ENCODE measurements at regions not wholly inside any gene's neighbourhood (a gene's known extent, or its start where the extent isn't known, plus 50 kb on each side); places are given as distances from the start of the nearest gene placed in this dataset.
"Not testable (repeated sequence)": the region's sequence is repeated elsewhere in the genome, so short reads cannot be mapped to it uniquely, and the experiment has no call there.

- no peak for DNase-seq (ENCODE audit: low read depth in 3 of 3, low spot score in 1 of 3)
Measured at GRCh38 chr4:19266566-19266965, 985.1 kb upstream of the SLIT2 start.

DNA sequence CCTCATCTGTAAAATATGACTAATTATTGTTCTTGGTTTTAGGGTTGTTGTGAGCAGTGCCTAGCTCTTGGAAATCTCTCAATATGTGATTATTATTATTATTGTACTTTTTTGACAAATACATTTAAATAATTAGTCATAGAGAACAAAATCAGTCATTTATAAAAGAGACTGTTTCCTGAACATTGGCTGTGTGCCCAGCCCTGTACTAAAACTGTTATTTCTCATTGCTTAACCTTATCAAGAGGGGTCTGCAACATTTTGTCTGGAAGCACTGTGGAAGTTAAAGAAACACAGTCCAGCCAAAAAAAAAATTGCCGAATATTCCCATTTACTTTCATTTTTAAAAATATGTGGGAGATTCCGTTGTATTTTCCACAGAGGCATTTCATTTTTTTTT, 989.2 kb upstream of the SLIT2 start:
- no peak for DNase-seq (ENCODE audit: low read depth in 3 of 3, low spot score in 1 of 3)

DNA sequence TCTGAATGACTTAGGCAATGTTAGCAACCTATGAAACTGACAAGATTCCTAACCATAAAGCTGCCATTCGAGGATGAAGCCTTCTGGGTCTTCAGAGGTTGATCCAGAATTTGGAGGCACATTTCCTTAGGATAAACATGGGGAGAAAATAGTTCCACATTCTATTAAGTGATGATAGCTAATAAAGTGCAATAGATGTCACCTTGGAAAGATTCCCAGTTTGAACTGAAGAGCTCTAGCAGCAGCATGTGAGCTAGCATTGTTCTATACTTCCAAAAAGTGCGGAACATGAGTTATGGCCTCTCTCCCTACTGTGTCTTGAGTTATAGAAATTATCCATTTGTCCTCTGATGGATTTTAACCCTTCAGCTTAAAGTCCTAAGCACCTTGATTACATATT, 991.4 kb upstream of the SLIT2 start:
- DNase-seq (ENCODE audit: low read depth in 3 of 3, low spot score in 1 of 3), result no peak

GRCh38 chr4:19259920-19260319, 991.8 kb upstream of the SLIT2 start:
- no peak for DNase-seq (ENCODE audit: low read depth in 3 of 3, low spot score in 1 of 3)

- DNase-seq (ENCODE audit: low read depth in 3 of 3, low spot score in 1 of 3), result no peak
Measured at GRCh38 chr4:19256823-19257222, 994.9 kb upstream of the SLIT2 start.

- no peak for DNase-seq (ENCODE audit: low read depth in 3 of 3, low spot score in 1 of 3)
Measured at GRCh38 chr4:19254486-19254885, 997.2 kb upstream of the SLIT2 start.

GRCh38 chr4:19248023-19248422, 1003.7 kb upstream of the SLIT2 start:
- no peak for DNase-seq (ENCODE audit: low read depth in 3 of 3, low spot score in 1 of 3)

DNA sequence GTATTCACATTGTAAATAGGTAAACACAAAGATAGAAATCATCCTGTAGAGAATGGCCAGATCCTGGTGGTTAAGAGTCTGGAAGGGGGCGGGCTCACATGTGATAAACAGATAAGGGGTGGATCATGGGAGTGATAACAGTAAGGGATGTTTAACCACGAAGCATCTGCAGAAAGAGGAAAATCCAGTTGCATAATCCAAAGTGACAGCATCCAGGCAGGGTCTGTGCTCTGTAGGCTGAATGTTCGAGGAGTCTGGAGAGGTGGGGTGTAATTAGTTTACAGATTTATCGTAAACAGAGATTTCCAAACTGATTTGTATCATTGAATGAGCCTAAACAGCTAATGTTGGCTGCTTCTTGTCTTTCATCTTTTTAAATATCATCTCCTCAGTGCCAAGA, 1009.8 kb upstream of the SLIT2 start:
- DNase-seq (ENCODE audit: low read depth in 3 of 3, low spot score in 1 of 3), result no peak

GRCh38 chr4:19239565-19239964, 1012.1 kb upstream of the SLIT2 start:
- DNase-seq (ENCODE audit: low read depth in 3 of 3, low spot score in 1 of 3), result no peak

DNA sequence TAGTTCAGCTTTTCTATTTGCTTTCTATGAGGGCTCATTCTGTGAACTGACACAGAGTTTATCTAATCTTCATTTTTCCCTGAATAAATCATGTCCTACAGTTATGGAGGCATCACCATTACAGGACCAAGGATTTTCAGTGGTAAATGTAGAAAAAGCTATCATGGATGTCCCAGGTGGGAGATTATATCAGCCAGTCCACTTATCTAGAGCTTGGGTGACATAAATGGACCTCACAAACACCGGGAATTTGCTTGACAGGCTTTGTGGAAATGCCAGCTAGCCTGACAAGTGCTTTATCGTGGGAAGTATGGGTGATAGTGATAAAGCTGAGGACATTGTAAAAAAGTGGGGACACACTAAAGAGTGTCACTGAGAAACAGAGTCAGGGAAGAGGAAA, 1015.2 kb upstream of the SLIT2 start:
- no peak for DNase-seq (ENCODE audit: low read depth in 3 of 3, low spot score in 1 of 3)

GRCh38 chr4:19230906-19231545, 1020.7 kb upstream of the SLIT2 start:
- DNase-seq (ENCODE audit: low read depth in 3 of 3, low spot score in 1 of 3), result no peak

DNA sequence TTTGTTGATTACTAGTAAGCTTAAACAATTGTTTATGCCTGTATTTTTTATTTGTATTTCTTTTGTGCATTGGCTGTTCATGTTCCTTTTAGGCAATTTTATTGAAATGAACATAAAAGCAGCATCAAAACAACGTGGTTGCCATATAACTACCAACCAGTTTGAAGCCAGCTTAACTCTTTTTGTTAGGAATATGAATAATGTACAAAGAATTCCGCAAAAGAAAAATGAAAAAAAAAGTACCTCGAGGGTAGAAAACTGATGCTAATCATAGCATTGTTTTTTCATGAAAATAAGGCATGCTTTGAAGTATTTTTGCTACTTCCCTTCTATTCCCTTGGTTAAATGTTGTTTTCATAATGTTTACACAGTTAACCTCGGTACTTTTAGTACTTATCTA, 1024.0 kb upstream of the SLIT2 start:
- DNase-seq (ENCODE audit: low read depth in 3 of 3, low spot score in 1 of 3), result no peak

- DNase-seq (ENCODE audit: low read depth in 3 of 3, low spot score in 1 of 3), result no peak
Measured at GRCh38 chr4:19224820-19225219, 1026.9 kb upstream of the SLIT2 start.

DNA sequence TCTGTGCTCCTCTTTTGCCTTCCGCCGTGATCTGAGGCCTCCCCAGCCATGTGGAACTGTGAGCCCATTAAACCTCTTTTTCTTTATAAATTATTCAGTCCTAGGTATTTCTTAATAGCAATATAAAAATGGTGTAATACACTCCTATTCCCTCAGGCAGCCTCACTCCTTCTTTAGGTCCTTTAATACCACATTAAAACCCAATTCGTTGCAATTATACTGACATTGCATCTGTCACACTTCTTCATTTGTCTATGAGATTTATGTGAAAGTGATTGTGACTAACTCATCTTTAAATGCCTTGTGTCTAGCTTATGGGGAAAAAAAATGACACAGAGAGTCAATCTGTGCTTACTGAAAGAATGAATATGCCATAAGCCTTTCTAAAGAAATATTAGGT, 1035.2 kb upstream of the SLIT2 start:
- no peak for DNase-seq (ENCODE audit: low read depth in 3 of 3, low spot score in 1 of 3)

GRCh38 chr4:19214591-19215186, 1037.0 kb upstream of the SLIT2 start:
- DNase-seq (ENCODE audit: low read depth in 3 of 3, low spot score in 1 of 3), result no peak

- DNase-seq (ENCODE audit: low read depth in 3 of 3, low spot score in 1 of 3), result no peak
Measured at GRCh38 chr4:19213388-19213787, 1038.3 kb upstream of the SLIT2 start.

DNA sequence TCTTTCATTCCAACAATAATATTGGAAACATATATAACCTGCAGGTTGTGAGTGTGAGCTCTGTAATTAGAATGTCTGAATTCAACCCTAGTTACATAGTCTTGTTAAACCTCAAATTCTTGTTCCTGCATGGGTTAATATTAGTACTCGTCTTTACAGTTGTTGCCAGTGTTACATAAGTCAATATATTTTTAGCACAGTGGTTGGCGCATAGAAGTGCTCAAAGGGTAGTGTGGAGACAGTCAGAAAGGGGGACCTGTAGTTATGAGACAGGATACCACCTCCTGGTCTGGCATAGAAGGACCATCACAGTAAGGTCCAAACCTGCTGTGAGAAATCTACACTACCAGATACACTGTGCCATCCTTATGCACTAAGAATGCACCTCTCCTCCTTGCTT, 1045.9 kb upstream of the SLIT2 start:
- no peak for DNase-seq (ENCODE audit: low read depth in 3 of 3, low spot score in 1 of 3)

DNA sequence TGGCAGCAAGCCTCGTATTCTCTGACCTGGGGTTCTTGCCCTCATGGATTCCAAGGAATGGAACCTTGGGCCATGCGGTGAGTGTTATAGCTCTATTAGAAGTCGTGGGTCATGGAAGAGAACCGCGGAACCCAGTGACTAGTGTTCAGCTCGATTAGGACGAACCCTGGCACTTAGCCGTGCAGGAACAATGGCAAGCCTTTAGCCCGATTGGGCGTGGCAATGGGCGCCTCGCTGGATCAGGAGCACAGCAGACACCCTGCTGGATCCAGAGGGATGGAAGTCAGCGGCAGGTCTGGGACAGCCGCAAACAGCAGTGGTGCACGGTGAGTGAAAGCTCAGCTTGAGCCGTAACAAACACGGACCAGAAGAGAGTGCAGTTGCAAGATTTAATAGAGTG, 1053.9 kb upstream of the SLIT2 start:
- DNase-seq (ENCODE audit: low read depth in 3 of 3, low spot score in 1 of 3), result not testable (repeated sequence)

- no peak for DNase-seq (ENCODE audit: low read depth in 3 of 3, low spot score in 1 of 3)
Measured at GRCh38 chr4:19195696-19196095, 1056.0 kb upstream of the SLIT2 start.

DNA sequence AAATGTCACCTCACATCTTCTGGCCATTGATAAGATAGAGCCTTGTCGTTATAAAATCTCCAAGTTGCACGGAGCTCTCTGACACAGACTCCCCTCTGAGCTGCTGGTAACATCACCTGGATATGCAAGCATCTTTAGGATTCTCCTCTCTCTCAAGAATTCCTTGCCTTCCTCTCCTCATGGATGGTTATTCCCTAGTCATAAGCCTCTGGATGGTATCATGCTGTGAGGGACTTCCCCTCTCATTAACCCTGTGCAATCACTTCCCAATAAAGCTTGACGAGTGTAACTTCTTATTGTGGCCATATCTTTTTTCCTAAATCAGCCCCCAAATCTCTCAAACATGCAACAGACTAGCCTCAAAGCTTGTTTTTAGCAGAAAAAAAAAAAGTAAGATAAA, 1057.0 kb upstream of the SLIT2 start:
- no peak for DNase-seq (ENCODE audit: low read depth in 3 of 3, low spot score in 1 of 3)

GRCh38 chr4:19193274-19193981, 1058.3 kb upstream of the SLIT2 start:
- DNase-seq (ENCODE audit: low read depth in 3 of 3, low spot score in 1 of 3), result no peak

DNA sequence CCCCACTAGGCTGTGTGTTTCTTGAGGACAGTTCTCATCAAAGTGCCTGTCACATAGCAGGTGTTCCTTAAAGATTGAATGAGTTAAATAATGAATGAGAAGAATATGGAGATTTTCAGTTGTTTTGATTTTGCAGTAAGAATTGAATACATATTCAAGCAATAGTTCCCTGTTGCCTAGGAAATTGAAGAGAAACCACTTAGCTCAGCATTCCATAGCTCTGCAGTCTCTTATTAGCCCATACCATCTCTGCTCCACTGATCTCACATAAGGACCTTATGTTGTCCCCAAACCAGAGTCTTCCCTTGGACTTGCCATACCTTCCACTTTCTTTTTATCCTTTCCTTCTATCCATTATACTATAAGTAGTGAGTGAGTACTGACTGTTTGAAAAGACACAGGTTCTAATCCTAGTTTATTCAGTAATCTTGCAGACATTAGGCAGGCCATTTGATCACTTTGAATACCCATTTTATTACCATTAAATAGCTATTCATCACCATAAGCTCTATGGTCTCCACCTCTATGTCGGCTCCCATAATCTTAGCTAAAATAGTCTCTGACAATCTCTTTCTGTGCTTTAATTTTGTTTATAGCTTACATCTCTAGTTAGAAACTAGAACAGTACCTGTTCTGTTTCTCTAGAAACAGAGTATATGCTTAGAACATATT, 1059.6 kb upstream of the SLIT2 start:
- no peak for DNase-seq (ENCODE audit: low read depth in 3 of 3, low spot score in 1 of 3)
